BE2C (cell line): ENCODE measurements at regions not wholly inside any gene's neighbourhood (a gene's known extent, or its start where the extent isn't known, plus 50 kb on each side); places are given as distances from the start of the nearest gene placed in this dataset.

Source experiments
- DNase-seq: peaks from one replicate; pipeline ENCODE4 v3.0.0-alpha.2; 2020
- H3K27me3 ChIP-seq: fragments of 250-450 bp; sonication (Bioruptor Pico); 2 replicates; pipeline ENCODE4 v1.5.1; 2020; ENCODE audit warnings: mild to moderate bottlenecking
- H3K36me3 ChIP-seq: fragments of 250-450 bp; sonication (Bioruptor Pico); 2 replicates; pipeline ENCODE4 v1.5.1; 2020; ENCODE audit warnings: mild to moderate bottlenecking
- H3K4me1 ChIP-seq: fragments of 250-450 bp; sonication (Bioruptor Pico); 2 replicates; pipeline ENCODE4 v1.5.1; 2020
- H3K4me3 ChIP-seq: 2 replicates; pipeline ENCODE4 v1.5.1; 2011; ENCODE audit warnings: low read depth, low read length
- H3K9me3 ChIP-seq: fragments of 250-450 bp; sonication (Bioruptor Pico); 2 replicates; pipeline ENCODE4 v1.5.1; 2020
- TF ChIP-seq, protein P1 (sequence below): IDR thresholded peaks from 2 replicates; pipeline ENCODE4 v1.5.1; 2012; ENCODE audit warnings: mild to moderate bottlenecking, low read depth, low read length

DNA sequence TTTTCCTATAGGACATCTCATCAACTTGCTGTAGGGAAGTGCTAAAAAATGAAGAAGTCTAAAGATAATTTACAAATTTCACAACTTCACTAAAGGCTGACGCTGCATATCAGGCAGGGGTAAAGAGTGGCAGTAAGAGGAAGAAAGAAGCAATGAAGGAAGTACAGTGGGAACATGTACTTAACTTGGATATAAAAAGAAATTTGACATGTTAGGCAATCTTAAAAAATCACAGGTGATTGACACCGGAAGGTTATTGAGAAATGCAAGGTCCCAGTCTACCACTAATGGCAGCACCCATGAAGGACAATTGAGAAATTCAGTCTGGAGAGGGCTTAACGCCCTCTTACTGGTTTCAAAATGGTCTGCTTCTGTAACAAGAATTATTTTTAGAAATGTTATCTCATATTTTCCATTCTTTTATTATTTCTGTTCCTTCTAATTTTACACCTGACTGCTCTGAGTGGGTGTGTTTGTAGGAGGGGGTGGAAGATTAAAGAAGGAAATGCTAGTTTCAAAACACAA is 358.1 kb downstream of the KCNJ2 start:
- H3K9me3 ChIP-seq, result no peaks in the 10 kb centered on the region
- DNase-seq, result no peak
- no peaks in the 10 kb centered on the region for H3K27me3 ChIP-seq
- H3K4me1 ChIP-seq, result peaks cover 4% of the 10 kb centered on the region
- no peak overlapping the region for H3K4me3 ChIP-seq
- H3K36me3 ChIP-seq, result no peaks in the 10 kb centered on the region
- TF ChIP-seq, protein P1, sequence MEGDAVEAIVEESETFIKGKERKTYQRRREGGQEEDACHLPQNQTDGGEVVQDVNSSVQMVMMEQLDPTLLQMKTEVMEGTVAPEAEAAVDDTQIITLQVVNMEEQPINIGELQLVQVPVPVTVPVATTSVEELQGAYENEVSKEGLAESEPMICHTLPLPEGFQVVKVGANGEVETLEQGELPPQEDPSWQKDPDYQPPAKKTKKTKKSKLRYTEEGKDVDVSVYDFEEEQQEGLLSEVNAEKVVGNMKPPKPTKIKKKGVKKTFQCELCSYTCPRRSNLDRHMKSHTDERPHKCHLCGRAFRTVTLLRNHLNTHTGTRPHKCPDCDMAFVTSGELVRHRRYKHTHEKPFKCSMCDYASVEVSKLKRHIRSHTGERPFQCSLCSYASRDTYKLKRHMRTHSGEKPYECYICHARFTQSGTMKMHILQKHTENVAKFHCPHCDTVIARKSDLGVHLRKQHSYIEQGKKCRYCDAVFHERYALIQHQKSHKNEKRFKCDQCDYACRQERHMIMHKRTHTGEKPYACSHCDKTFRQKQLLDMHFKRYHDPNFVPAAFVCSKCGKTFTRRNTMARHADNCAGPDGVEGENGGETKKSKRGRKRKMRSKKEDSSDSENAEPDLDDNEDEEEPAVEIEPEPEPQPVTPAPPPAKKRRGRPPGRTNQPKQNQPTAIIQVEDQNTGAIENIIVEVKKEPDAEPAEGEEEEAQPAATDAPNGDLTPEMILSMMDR, result no peak

DNA sequence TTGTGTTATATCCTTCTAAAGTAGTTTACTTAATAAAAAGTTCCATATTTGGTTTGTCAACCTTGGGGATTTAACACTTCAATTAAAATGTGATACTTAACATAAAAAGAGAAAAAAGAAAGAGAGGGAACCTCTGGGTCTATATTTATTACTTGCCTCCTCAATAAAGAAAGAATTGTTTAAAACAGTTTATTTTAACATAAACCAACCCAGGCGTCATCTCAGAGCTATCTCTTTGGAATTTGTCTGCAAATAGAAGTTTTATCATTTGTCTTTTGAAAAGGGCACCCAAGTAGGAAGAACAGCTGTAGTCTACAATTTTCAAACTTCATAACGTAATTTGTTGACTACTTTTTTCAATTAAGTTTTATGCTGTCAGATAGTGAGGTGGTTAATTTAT is 364.1 kb downstream of the KCNJ2 start:
- H3K4me1 ChIP-seq, result no peaks in the 10 kb centered on the region
- H3K9me3 ChIP-seq, result no peaks in the 10 kb centered on the region
- no peak for DNase-seq
- H3K27me3 ChIP-seq, result no peaks in the 10 kb centered on the region
- TF ChIP-seq, protein P1, result no peak
- no peak overlapping the region for H3K4me3 ChIP-seq
- H3K36me3 ChIP-seq, result no peaks in the 10 kb centered on the region

DNA sequence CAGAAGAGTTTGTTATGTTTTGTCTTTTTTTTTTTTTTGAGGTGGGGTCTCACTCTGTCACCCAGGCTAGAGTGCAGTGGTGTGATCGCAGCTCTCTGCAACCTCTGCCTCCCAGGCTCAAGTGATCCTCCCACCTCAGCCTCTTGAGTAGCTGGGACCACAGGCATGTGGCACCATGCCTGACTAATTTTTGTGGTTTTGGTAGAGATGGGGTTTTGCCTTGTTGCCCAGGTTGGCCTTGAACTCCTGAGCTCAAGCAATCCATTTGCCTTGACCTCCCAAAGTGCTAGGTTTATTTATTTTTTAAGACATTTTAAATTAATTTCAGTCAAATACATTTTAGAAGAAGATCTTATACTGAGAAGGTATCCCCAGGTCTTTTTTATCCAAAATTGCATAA is 366.7 kb downstream of the KCNJ2 start:
- Histone ChIP-seq H3K4me1 (no peaks in the 10 kb centered on the region), H3K9me3 (no peaks in the 10 kb centered on the region), H3K27me3 (no peaks in the 10 kb centered on the region), H3K4me3 (no peak overlapping the region), H3K36me3 (no peaks in the 10 kb centered on the region)
- DNase-seq, result no peak
- TF ChIP-seq, protein P1, result no peak

DNA sequence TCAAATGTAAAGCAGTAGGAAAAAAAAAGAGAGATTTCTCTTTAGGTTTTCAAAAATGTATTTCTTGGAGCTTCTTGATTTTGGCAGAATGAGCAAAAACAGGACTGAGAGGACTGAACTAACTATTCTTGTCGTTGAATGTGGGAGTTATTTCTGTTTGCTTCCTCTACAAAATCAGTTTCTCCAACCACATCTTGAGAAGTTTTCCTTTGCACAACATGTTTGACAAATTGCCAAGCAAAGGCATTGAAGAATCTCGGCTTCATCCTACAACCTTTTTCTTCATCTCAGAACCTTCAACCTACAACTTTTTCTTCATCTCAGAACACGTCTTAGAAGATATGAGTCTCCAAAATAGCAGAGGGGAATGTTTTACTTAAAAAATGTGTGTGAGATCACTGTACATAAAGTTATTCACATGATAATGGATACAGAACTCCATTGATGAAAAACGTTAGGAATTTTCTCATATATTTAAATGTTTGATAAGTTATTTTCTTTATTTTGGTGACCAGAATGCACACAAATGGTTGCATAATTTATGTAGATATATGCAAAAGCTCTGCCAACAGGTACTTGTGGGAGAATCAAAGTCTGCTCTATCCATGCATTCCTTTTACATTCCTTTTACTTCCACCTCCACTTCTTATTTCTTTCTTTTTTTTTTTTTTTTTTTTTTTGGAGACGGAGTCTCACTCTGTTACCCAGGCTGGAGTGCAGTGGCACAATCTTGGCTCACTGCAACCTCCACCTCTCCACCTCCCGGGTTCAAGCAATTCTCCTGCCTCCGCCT is 370.0 kb downstream of the KCNJ2 start:
- TF ChIP-seq, protein P1, result no peak
- no peaks in the 10 kb centered on the region for H3K9me3 ChIP-seq
- H3K36me3 ChIP-seq, result no peaks in the 10 kb centered on the region
- no peak for DNase-seq
- no peaks in the 10 kb centered on the region for H3K4me1 ChIP-seq
- H3K27me3 ChIP-seq, result no peaks in the 10 kb centered on the region
- no peak overlapping the region for H3K4me3 ChIP-seq

DNA sequence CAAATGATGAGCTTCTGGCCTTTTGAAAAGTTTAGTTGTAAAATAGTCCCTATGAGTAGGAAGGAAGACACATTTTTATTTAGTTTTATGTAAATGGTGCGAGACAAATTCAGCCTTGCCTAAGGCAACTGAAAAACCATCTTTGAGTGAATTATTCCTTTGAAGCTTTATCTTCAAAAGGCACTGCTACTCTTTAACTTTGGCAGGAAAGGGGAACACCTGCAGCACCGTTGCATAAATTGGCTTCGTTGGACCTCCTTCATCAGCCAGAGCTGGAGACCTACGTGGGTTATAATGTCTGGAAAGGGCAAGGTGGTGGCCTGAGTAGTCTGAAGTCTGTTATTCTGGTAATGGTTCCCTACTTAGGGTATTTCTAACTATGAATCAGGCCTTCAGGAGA is 373.5 kb downstream of the KCNJ2 start:
- H3K27me3 ChIP-seq, result no peaks in the 10 kb centered on the region
- no peaks in the 10 kb centered on the region for H3K4me1 ChIP-seq
- TF ChIP-seq, protein P1, result no peak
- no peaks in the 10 kb centered on the region for H3K36me3 ChIP-seq
- no peak for DNase-seq
- no peak overlapping the region for H3K4me3 ChIP-seq
- no peaks in the 10 kb centered on the region for H3K9me3 ChIP-seq

DNA sequence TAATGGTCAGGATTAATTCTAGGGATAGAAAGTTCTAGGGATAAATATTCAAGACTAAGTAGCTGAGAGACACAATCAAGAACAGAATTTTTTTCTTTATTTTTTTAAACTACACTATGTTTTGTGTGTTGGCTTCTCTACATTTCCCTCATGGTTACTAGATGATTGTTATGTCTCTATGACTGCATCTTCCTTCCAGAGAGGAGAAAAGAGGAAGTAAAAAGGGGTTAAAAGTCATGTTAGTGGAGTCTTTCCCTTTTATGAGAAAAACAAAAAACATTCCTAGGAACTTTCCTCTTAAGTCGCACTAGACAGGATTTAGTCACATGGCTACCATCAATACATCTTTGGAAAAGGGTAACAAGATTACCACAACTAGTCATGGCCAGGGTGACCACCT is 375.0 kb downstream of the KCNJ2 start:
- Histone ChIP-seq H3K36me3 (no peaks in the 10 kb centered on the region), H3K4me1 (no peaks in the 10 kb centered on the region), H3K27me3 (no peaks in the 10 kb centered on the region), H3K9me3 (no peaks in the 10 kb centered on the region), H3K4me3 (no peak overlapping the region)
- no peak for DNase-seq
- TF ChIP-seq, protein P1, result no peak
